H7 (cell line): ENCODE measurements at regions not wholly inside any gene's neighbourhood (a gene's known extent, or its start where the extent isn't known, plus 50 kb on each side); places are given as distances from the start of the nearest gene placed in this dataset.

Experiments used
- DNase-seq: peaks from one replicate; pipeline ENCODE4 v3.0.0; 2012
- H3K27me3 ChIP-seq: 2 replicates; pipeline ENCODE4 v1.6.0; 2011; ENCODE audit warnings: mild to moderate bottlenecking, low read length; ENCODE audit not compliant: control insufficient read depth, insufficient read depth
- H3K36me3 ChIP-seq: replicated peaks from 2 replicates; pipeline ENCODE4 v1.5.1; 2011; ENCODE audit warnings: low read length; ENCODE audit not compliant: control insufficient read depth, insufficient read depth
- H3K4me3 ChIP-seq: 2 replicates; pipeline ENCODE4 v1.5.1; 2011; ENCODE audit warnings: low read depth, mild to moderate bottlenecking, control low read depth, low read length, moderate library complexity; ENCODE audit not compliant: insufficient read depth

DNA sequence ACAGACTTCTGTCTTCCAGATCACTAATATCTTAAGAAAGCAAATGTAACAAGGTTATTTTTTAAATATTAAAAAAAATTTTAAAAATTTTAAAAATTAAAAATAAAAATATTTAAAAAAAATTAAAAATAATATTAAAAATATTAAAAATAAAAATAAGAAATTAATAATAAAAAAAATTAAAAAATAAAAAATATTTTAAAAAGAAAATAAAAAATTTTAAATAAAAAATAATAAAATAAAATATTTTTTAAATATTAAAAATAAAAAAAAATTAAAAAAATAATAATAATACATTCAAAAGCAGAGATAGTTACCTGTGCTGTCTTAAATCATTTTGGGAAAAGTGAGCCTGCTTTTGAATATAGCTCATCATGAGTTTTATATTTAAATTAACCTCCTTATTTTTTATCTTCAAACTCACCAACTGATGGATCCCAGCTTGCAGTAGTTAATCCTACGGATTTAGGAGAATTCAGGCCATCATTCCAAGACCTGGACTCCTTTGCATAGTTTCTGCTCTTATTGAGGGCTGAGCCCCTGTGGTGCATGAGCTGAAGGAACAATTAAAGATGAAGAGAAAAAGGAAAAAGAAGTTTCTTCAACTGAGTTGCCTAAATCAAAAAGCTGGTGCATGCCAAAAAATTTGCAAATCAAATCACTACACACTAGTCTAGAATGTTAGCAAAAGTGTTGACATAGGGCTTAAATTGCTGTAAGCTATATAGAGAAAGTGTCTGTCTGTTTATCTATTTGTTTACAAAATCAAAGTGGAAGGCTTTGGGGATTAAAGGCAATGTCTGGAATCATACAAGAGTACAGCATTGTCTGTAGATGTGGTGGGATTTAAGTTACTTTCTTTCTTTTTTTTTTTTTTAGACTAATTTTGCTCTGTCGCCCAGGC, 50.5 kb upstream of the ZNF438 start:
- no peak overlapping the region for H3K4me3 ChIP-seq
- no peaks in the 10 kb centered on the region for H3K27me3 ChIP-seq
- no peaks in the 10 kb centered on the region for H3K36me3 ChIP-seq
- DNase-seq, result no peak

DNA sequence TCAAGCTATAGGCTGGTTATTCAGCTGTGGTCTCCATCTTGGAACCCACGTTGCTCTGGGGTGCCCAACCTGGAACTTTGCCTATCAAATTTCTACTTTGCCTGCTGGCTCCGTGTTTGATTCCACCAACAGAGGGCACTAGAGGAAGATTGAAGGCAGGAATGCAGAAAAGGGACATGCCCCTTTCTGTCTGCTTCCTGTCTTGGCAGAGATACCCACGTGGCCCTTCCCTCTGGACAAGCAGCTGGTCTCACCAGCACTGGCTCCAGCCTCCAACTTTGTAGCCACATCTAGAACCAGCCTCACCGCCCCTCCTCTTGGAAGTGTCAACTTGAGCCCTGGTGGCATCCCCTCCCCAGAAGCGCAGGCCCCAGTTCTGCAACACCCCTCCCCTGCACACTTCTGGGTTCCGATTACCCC, 52.1 kb upstream of the ZNF438 start:
- Histone ChIP-seq H3K4me3 (no peak overlapping the region), H3K36me3 (no peaks in the 10 kb centered on the region), H3K27me3 (no peaks in the 10 kb centered on the region)
- DNase-seq, result peak; percentile 28

DNA sequence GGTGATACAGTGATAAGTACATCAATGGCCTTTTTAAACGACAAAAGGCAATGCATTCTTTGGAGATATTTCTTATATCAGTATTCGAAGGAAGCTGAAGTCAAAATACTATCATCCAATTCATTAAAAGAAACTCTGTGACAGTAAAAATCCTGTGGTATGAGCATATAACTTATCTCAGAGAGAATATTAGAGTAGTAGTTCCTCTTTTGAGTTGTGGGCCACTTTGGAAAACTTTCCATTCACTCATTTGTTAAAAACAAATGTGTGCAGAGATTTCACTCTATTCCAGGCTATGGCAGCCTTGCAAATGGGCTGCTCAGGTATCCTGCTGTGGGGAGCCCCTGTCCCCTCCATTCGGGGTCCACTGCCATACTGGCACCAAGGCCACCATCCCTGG, 55.3 kb upstream of the ZNF438 start:
- Histone ChIP-seq H3K36me3 (no peaks in the 10 kb centered on the region), H3K27me3 (no peaks in the 10 kb centered on the region), H3K4me3 (no peak overlapping the region)
- DNase-seq, result no peak

DNA sequence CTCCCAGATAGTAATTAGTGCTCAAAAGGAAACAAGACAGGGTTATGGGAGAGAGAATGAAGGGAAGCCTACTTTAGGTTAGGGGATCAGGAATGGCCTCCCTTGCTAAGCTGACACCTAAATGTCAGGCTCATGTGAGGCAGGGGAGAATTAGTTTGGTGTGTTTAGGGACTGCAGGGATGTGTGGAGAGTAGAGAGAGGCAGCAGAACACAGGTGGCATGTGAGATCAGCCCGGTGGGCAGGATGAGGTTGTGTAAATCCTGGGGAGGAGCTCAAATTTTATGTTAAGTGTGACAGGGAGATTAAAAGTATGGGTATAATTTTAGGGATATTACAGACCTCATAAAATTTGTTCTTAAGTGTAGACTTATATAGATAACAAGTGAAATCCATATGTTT, 56.2 kb upstream of the ZNF438 start:
- H3K36me3 ChIP-seq, result no peaks in the 10 kb centered on the region
- no peaks in the 10 kb centered on the region for H3K27me3 ChIP-seq
- DNase-seq, result no peak
- no peak overlapping the region for H3K4me3 ChIP-seq

DNA sequence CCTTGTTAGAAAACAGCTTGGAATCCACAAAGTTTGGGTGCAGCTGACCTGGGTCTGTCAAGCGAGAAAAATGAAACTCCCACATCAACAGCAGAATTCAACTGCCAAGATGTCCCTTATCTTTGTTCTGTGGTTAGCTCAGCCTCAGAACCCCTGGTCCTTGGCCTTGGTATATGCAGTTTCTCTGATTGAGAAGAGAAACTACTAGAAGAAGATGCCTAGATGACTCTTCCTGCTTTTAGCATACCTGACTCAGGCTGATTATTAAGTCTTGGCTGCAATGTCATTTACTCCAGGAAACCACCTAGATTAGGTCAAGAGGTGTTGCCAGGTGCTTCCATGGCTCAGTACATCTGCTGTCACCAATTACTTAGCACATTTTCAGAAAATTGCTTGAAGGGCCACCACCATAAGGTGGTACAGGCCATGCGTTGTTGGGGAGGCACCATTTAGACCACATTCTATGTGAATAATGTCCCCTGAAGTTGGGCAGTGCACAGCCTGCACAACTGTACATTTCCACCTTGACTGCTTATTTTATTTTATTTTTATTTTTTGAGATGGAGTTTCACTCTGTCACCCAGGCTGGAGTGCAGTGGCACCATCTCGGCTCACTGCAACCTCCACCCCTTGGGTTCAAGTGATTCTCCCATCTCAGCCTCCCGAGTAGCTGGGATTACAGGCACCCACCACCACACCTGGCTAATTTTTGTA, 59.4 kb upstream of the ZNF438 start:
- H3K27me3 ChIP-seq, result no peaks in the 10 kb centered on the region
- no peak for DNase-seq
- no peak overlapping the region for H3K4me3 ChIP-seq
- no peaks in the 10 kb centered on the region for H3K36me3 ChIP-seq

DNA sequence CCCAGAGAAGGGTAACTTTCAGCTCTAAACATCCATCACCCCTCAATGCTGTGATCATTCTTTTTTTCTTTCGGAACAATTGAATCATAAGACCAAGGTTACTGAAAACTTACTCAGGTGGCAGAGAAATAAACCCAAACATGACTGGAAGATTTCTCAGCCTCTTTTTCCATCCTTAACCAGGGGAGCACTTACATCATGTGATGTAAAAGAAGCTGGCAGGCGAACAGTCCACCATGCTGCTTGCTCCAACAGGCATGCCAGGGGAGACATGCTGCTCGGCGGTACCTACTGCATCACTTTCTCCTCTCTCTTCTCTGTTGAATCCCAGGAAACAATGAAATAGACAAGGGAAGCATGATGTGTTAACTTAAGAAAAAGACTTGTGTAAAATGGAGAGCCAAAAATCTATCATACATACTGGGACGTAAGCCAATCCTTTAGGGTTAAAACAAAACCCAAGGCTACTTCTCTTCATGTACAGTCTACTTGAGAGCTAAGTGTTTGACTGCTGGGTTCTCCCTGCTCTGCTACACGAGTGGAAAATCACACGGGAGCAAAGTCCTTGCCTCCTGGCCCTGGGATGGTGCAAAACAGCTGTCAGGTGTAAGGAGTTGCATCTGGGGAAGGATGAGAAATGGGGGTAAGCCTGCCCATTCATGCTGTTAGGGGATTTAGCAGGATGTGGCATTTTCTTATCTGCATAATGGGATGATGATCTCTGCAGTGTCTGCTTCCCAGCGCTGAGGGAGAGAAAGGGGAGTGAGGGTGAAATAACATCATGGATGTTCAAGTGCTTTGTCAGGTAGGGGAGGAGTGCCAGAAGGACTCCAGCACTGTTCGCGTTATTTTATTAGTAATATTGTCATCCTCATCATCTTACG, 64.3 kb upstream of the ZNF438 start:
- no peak overlapping the region for H3K4me3 ChIP-seq
- no peak for DNase-seq

DNA sequence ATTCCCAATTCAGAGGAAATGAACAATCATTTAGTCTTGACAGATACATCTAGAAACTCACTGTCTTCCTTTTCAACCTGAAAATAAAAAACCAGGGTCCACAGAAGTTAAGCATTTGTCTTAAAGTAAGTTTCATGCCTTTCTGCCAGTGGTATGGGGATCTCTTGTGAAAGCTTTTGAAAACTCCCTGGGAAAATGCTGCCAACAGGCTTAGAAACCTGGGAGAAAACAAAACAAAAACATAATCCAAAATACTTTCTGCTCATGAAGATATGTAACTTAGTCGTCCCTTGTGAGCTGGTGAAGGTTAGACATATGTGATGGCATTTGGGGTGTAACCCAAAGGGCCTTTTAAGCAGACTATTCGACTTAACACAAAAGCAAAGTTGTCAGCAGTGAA, 66.4 kb upstream of the ZNF438 start:
- Histone ChIP-seq H3K36me3 (no peaks in the 10 kb centered on the region), H3K4me3 (no peak overlapping the region), H3K27me3 (no peaks in the 10 kb centered on the region)
- no peak for DNase-seq

More for the DNA sequence above, 64.3 kb upstream of the ZNF438 start:
- H3K36me3 ChIP-seq, result no peaks in the 10 kb centered on the region
- H3K27me3 ChIP-seq, result no peaks in the 10 kb centered on the region

DNA sequence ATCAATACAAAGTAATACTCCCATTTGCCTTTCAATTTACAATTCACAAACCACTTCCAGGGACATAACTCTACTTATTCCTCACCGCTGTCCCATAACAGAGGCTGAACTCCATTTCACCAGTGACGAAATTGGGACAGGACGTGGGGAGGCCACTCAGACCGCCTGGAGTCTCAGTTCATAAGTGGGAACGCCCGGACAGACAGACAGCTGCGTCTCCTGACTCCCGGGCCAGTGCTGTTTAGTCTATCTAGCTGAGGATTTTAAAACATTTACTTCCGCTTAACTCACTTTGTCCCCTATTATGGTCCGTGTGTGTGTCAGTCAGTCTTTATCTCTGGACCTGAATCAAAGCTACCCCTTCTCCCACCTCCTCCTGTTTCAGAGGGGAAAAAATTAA, 67.4 kb upstream of the ZNF438 start:
- DNase-seq, result no peak
- Histone ChIP-seq H3K27me3 (no peaks in the 10 kb centered on the region), H3K4me3 (no peak overlapping the region), H3K36me3 (no peaks in the 10 kb centered on the region)

DNA sequence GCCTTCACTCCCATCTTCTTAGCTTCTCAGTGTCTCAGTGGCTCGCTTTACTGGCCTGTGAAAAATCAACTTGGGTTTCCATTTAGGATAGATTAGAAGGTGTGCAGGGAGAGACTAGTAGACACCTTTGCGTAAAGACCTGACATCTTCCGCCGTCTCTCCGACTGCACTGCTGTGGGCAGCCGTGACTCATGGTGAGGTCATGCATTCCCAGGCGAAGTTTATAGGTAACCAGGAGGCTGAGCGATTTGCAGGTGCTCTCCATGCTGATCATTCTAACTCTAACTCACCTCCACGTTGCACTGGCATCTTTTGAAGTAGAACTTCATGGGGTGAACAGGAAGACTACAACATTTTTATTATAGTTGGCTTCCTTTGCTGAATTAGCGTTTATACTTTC, 68.0 kb upstream of the ZNF438 start:
- no peaks in the 10 kb centered on the region for H3K36me3 ChIP-seq
- H3K27me3 ChIP-seq, result no peaks in the 10 kb centered on the region
- no peak for DNase-seq
- no peak overlapping the region for H3K4me3 ChIP-seq

DNA sequence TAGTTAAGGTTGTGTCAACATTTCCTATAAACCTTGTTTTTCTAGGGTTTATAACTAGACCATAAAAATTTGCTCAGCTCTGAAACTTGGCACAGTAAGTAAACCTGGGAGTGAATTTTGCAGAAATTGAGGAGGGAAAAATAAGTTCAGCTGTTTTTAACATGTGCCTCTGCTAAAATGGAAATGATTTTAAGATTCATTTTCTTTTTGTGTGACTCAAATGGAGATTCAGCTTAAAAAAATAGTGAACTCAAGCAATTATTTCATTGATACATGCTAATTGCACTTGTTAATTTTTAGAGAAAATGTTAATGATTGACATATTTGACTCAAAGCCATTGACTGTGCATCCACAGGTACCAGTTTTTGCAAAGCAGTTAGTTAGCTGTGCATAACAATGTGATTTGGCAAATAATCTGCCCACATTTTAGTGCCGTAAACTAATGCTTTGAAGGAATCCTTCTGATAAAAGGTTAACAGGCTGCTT, 68.5 kb upstream of the ZNF438 start:
- DNase-seq, result no peak
- no peaks in the 10 kb centered on the region for H3K36me3 ChIP-seq
- no peaks in the 10 kb centered on the region for H3K27me3 ChIP-seq
- no peak overlapping the region for H3K4me3 ChIP-seq

DNA sequence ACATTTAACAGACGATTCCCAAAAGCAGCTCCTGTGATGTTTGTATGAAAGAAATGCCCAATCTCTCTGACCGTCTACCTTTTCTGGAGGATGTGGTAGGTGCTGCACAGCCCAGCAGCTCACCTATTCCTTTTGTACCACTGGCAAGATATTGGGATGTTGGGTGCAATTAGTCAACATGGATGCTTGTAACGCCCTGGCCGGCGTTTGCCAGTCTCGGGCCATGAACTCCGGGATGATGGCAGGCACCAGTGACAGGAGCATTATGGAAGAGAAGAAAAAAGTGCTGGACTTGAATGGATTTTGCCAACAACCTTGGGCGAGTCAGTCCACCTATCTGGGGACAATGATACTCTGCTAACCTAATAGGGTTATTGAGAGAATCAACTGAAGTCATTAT, 69.0 kb upstream of the ZNF438 start:
- H3K4me3 ChIP-seq, result no peak overlapping the region
- no peaks in the 10 kb centered on the region for H3K36me3 ChIP-seq
- H3K27me3 ChIP-seq, result no peaks in the 10 kb centered on the region
- DNase-seq, result no peak

DNA sequence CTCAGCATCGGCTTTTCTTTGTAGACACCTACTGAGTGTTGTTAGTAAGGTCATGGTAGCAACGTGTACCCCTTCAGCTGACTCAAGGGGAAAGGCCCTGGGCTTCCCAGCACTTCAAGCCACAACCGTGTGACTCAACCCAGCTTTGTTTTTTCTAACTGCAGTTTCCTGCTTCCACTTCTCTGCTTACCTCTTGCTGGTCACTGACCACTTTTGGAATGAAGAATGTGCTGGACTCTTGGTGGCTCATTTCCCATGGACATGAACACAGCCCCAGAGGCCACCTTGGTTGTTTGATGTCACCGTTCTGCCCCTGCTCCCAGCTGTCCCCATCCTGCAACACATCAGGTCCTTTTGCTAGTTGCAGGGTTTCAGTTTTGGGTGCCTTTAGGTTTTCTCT, 69.5 kb upstream of the ZNF438 start:
- DNase-seq, result no peak
- Histone ChIP-seq H3K4me3 (no peak overlapping the region), H3K27me3 (no peaks in the 10 kb centered on the region), H3K36me3 (no peaks in the 10 kb centered on the region)

DNA sequence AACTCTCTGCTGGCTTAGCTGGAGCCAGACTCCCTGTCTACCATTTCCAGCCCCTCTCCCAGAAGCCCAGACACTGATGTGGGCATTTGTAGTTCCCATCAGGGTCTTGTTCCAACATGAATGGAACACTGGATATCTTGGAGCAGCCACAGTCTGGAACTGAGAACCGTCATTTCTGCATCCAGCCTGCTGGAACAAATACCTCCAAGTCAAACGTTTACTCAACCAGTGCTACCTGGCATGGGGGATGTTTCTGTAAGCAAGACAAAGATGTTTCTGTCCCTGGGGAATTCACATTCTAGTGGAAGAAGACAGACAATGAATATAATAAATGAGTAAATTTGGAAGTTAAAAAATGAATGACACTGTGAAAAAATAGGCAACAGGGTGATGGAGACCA, 70.8 kb upstream of the ZNF438 start:
- no peak overlapping the region for H3K4me3 ChIP-seq
- H3K27me3 ChIP-seq, result no peaks in the 10 kb centered on the region
- H3K36me3 ChIP-seq, result no peaks in the 10 kb centered on the region
- no peak for DNase-seq

DNA sequence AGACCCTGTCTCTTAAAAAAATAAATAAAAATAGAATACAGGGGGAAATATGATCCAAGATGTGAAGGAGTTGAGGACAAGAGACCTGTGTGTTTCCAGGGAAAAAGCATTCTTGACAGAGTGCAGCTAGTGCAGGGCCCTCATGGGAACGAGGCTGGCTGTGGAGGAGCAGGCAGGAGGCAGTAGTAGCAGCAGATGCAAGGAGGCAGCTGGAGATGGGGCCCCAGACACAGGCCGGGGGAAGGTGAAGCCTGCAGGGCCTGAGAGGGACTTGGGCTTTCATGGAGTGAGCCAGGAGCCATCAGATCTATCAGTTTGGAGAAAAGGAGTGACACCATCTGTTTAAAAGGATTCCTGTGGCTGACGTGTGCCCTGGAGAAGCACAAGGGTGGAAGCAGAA, 71.4 kb upstream of the ZNF438 start:
- DNase-seq, result no peak
- Histone ChIP-seq H3K4me3 (no peak overlapping the region), H3K27me3 (no peaks in the 10 kb centered on the region), H3K36me3 (no peaks in the 10 kb centered on the region)
